ENCODE measurements at regions not wholly inside any gene's neighbourhood (a gene's known extent, or its start where the extent isn't known, plus 50 kb on each side); places are given as distances from the start of the nearest gene placed in this dataset.

GRCh38 chr2:2799151-2799697 is 468.1 kb upstream of the MYT1L start:
- no peaks in the 10 kb centered on the region for H3K36me3 ChIP-seq
- no peak for TF ChIP-seq CTCF (IDR thresholded peaks at IDR 0.05)
- H3K27me3 ChIP-seq: no peaks in the 10 kb centered on the region
- intact Hi-C loops (cut with DNase I): no loop called here
- H3K4me1 ChIP-seq: no peaks in the 10 kb centered on the region
- H3K9me3 ChIP-seq: no peaks in the 10 kb centered on the region
- H3K4me3 ChIP-seq: no peak overlapping the region
- no peak overlapping the region for H3K27ac ChIP-seq
- ATAC-seq: no peak
- no peak for DNase-seq

GRCh38 chr2:2798337-2798736 is 467.3 kb upstream of the MYT1L start:
- Histone ChIP-seq H3K27ac (no peak overlapping the region), H3K4me3 (no peak overlapping the region), H3K36me3 (no peaks in the 10 kb centered on the region), H3K4me1 (no peaks in the 10 kb centered on the region), H3K9me3 (no peaks in the 10 kb centered on the region), H3K27me3 (no peaks in the 10 kb centered on the region)
- ATAC-seq (no peak), DNase-seq (no peak)
- intact Hi-C loops (cut with DNase I): no loop called here
- no peak for TF ChIP-seq CTCF (IDR thresholded peaks at IDR 0.05)

- Histone ChIP-seq H3K4me1 (no peaks in the 10 kb centered on the region), H3K27ac (no peak overlapping the region), H3K36me3 (no peaks in the 10 kb centered on the region), H3K27me3 (no peaks in the 10 kb centered on the region), H3K9me3 (no peaks in the 10 kb centered on the region), H3K4me3 (no peak overlapping the region)
- no peak for TF ChIP-seq CTCF (IDR thresholded peaks at IDR 0.05)
- ATAC-seq (no peak), DNase-seq (no peak)
- intact Hi-C loops (cut with DNase I): no loop called here
Measured at GRCh38 chr2:2797797-2798196, 466.7 kb upstream of the MYT1L start.

- H3K4me3 ChIP-seq: no peak overlapping the region
- no peaks in the 10 kb centered on the region for H3K27me3 ChIP-seq
- H3K36me3 ChIP-seq: no peaks in the 10 kb centered on the region
- DNase-seq (no peak), ATAC-seq (no peak)
- H3K27ac ChIP-seq: no peak overlapping the region
- no peak for TF ChIP-seq CTCF (IDR thresholded peaks at IDR 0.05)
- intact Hi-C loops (cut with DNase I): no loop called here
- H3K4me1 ChIP-seq: no peaks in the 10 kb centered on the region
- H3K9me3 ChIP-seq: no peaks in the 10 kb centered on the region
Measured at GRCh38 chr2:2796207-2796606, 465.1 kb upstream of the MYT1L start.

- Histone ChIP-seq H3K4me3 (no peak overlapping the region), H3K36me3 (no peaks in the 10 kb centered on the region), H3K4me1 (no peaks in the 10 kb centered on the region), H3K27me3 (no peaks in the 10 kb centered on the region), H3K9me3 (no peaks in the 10 kb centered on the region), H3K27ac (no peak overlapping the region)
- DNase-seq: no peak
- no peak for ATAC-seq
- TF ChIP-seq CTCF (IDR thresholded peaks at IDR 0.05): no peak
- intact Hi-C loops (cut with DNase I): no loop called here
Measured at GRCh38 chr2:2795438-2796091, 464.5 kb upstream of the MYT1L start.

All from upper lobe of right lung (tissue), 1 donor.